ENCODE measurements at regions not wholly inside any gene's neighbourhood (a gene's known extent, or its start where the extent isn't known, plus 50 kb on each side); places are given as distances from the start of the nearest gene placed in this dataset.

DNA sequence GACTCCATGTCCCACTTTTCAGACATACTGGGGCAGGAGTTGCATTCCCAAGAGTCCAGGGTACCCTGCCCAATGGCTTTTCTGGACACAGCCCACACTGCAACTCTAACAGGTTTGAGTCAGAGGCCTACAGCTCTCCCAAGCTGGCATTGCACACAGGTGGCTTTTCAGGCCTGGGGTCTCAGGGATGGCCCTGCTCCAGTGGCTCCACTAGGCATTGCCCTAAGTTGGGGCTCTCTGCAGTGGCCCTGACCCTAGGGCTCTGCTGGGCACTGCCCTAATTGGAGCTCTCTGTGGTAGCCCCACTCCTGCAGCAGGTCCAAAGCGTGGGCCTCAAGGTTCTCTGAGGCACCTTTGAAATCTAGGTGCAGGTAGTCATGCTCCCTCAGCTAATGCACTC, 408.8 kb downstream of the SUCLA2 start:
- TF ChIP-seq EZH2 (IDR thresholded peaks at IDR 0.05; ENCODE audit: low read length) = no peak
- TF ChIP-seq, protein P1, sequence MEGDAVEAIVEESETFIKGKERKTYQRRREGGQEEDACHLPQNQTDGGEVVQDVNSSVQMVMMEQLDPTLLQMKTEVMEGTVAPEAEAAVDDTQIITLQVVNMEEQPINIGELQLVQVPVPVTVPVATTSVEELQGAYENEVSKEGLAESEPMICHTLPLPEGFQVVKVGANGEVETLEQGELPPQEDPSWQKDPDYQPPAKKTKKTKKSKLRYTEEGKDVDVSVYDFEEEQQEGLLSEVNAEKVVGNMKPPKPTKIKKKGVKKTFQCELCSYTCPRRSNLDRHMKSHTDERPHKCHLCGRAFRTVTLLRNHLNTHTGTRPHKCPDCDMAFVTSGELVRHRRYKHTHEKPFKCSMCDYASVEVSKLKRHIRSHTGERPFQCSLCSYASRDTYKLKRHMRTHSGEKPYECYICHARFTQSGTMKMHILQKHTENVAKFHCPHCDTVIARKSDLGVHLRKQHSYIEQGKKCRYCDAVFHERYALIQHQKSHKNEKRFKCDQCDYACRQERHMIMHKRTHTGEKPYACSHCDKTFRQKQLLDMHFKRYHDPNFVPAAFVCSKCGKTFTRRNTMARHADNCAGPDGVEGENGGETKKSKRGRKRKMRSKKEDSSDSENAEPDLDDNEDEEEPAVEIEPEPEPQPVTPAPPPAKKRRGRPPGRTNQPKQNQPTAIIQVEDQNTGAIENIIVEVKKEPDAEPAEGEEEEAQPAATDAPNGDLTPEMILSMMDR (optimal IDR thresholded peaks at IDR 0.05 in 1 of 3, IDR thresholded peaks at IDR 0.05 in 1 of 3, conservative IDR thresholded peaks at IDR 0.05 in 1 of 3; ENCODE audit: extremely low read depth in 1 of 3, insufficient read depth in 2 of 3, low read length in 3 of 3) = no peak
